ENCODE measurements at regions not wholly inside any gene's neighbourhood (a gene's known extent, or its start where the extent isn't known, plus 50 kb on each side); places are given as distances from the start of the nearest gene placed in this dataset.
A peak's percentile ranks its signal among the peaks of the same experiment; 100 is the strongest.

DNA sequence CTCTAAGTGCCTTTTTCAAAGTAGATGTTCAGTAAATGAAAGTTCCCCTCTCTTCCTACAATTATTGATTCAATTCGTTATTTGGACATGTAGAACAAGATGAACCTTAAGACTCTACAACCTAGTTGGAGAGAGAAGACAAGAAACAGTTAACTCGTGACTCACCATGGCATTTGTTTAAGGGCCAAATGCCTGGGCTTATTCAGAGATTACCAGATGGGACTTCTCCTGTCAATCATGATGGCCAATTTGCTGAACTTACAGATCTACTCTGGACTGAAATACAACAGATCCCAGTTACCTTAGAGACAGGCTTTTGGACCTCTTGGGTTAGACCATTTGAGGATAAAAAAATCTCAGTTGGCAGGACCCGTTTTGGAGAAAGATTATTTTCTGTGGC is 93.5 kb downstream of the C1orf94 start:
- H3K36me3 ChIP-seq = no peaks in the 10 kb centered on the region
- H3K4me1 ChIP-seq = no peaks in the 10 kb centered on the region
- no peak overlapping the region for H3K4me3 ChIP-seq
- no peak overlapping the region for H3K27ac ChIP-seq
- H3K27me3 ChIP-seq = 0 out of 2 replicates have a peak, but pooled peaks cover 4% of the 10 kb centered on the region
- DNase-seq = no peak
- H3K9me3 ChIP-seq (replicated peaks) = no peaks in the 10 kb centered on the region

GRCh38 chr1:34272152-34272551 is 95.4 kb downstream of the C1orf94 start:
- no peaks in the 10 kb centered on the region for H3K4me1 ChIP-seq
- 0 out of 2 replicates have a peak, but pooled peaks cover 4% of the 10 kb centered on the region for H3K27me3 ChIP-seq
- no peak overlapping the region for H3K27ac ChIP-seq
- H3K4me3 ChIP-seq = no peak overlapping the region
- no peaks in the 10 kb centered on the region for H3K36me3 ChIP-seq
- no peaks in the 10 kb centered on the region for H3K9me3 ChIP-seq (replicated peaks)
- no peak for DNase-seq

DNA sequence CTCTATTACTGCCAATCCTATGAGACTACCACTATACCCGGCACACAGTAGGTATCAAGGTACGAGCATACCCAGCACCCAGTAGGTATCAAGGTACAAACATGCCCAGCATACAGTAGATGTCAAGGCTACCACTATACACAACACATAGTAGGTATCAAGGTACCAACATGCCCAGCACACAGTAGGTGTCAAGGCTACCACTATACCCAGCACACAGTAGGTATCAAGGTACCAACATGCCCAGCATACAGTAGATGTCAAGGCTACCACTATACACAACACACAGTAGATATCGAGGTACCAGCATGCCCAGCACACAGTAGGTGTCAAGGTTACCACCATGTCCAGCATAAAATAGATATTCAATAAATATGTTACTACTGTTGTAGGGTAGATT is 98.4 kb downstream of the C1orf94 start:
- no peaks in the 10 kb centered on the region for H3K36me3 ChIP-seq
- no peaks in the 10 kb centered on the region for H3K9me3 ChIP-seq (replicated peaks)
- no peaks in the 10 kb centered on the region for H3K4me1 ChIP-seq
- no peak overlapping the region for H3K27ac ChIP-seq
- H3K4me3 ChIP-seq = no peak overlapping the region
- no peak for DNase-seq
- H3K27me3 ChIP-seq = no peaks in the 10 kb centered on the region

DNA sequence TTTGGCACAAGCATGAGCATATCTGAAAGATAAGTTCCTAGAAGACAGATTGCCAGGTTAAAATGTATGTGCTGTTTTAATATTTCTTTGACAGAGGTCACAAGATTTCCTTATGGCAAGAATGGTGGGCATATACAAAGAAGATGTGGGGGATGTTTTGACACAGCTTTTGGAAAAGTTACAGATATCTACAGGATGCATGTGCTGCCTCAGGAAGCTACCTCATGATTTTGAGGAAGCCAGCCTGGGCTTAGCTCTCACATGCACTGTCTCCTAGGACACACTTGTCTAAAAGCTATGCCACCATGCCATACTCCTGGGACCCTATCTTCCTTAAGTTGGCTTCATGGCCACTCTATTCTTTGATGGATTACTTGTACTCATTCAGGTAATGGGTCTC is 99.9 kb downstream of the C1orf94 start:
- no peaks in the 10 kb centered on the region for H3K4me1 ChIP-seq
- H3K27me3 ChIP-seq = no peaks in the 10 kb centered on the region
- H3K36me3 ChIP-seq = no peaks in the 10 kb centered on the region
- DNase-seq = no peak
- no peaks in the 10 kb centered on the region for H3K9me3 ChIP-seq (replicated peaks)
- H3K4me3 ChIP-seq = no peak overlapping the region
- no peak overlapping the region for H3K27ac ChIP-seq

DNA sequence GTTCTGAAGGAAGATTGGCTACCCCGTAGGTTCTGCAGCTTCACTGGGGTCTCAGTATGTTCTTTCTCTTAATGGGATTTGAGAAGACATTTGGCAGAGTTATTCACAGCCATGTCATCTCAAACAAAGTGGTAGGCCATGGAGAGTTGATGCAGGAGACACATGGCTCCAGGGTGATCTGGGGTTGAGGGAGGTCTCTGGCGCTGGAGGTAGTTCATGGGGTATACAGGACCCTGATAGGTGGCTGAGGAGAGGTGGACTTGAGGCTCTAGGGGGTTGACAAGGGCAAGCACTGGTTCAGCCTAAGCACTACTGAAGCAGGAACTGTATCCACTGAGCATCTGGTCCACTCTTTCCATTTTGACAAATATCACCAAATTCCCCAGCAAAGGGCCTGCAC is 100.4 kb downstream of the C1orf94 start:
- no peaks in the 10 kb centered on the region for H3K4me1 ChIP-seq
- H3K4me3 ChIP-seq = no peak overlapping the region
- no peak overlapping the region for H3K27ac ChIP-seq
- no peaks in the 10 kb centered on the region for H3K36me3 ChIP-seq
- no peaks in the 10 kb centered on the region for H3K27me3 ChIP-seq
- no peak for DNase-seq
- H3K9me3 ChIP-seq (replicated peaks) = no peaks in the 10 kb centered on the region

GRCh38 chr1:34278211-34278610 is 101.5 kb downstream of the C1orf94 start:
- Histone ChIP-seq H3K9me3 (replicated peaks) (no peaks in the 10 kb centered on the region), H3K27ac (no peak overlapping the region), H3K4me3 (no peak overlapping the region), H3K36me3 (no peaks in the 10 kb centered on the region), H3K4me1 (no peaks in the 10 kb centered on the region), H3K27me3 (no peaks in the 10 kb centered on the region)
- DNase-seq = no peak

DNA sequence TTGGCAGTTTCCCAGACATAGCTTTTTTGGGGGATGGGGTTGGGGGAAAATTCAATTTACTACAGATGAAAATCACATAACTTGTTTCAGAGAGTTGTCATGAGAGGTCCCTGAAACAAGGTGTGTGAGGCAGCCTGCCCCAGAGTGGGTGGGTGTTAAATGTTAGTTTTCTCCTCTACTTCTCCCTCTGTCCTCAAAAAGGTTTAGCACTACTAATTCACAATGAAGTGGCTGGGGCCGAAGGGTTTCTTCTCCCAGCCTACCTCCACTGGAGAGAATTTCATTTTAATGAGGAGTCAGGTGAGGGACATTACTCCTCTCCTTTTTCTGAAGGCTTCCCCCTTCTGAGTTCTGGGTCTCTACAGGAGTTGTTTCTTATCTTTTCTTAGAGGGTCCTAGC is 103.3 kb downstream of the C1orf94 start:
- Histone ChIP-seq H3K4me1 (no peaks in the 10 kb centered on the region), H3K27me3 (no peaks in the 10 kb centered on the region; the same call in 1 of the 2 replicates), H3K36me3 (no peaks in the 10 kb centered on the region), H3K27ac (no peak overlapping the region), H3K9me3 (replicated peaks) (no peaks in the 10 kb centered on the region), H3K4me3 (no peak overlapping the region)
- DNase-seq = no peak

GRCh38 chr1:34280509-34280908 is 103.8 kb downstream of the C1orf94 start:
- Histone ChIP-seq H3K36me3 (no peaks in the 10 kb centered on the region), H3K9me3 (replicated peaks) (no peaks in the 10 kb centered on the region), H3K4me3 (no peak overlapping the region), H3K27ac (no peak overlapping the region), H3K4me1 (no peaks in the 10 kb centered on the region), H3K27me3 (no peaks in the 10 kb centered on the region; the same call in 1 of the 2 replicates)
- DNase-seq = no peak

DNA sequence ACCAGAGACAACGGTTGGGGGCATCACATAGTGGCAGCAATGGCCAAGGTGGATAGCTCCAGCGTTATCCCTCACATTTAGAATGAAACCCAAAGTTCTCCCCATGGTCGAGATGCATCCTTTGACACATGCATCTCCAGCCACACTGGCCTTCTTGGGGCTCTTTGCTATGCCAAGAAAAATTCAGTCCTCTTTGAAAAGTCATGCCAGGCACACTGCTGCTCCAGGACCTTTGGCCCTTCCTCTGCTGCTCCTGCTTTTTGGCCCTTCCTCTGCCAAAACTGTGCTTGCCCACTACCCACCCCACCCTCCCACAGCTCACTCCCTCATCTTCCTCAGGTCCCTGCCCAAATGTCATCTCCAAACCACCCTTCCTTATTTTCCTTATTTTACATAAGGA is 106.4 kb downstream of the C1orf94 start:
- H3K36me3 ChIP-seq = no peaks in the 10 kb centered on the region
- no peak overlapping the region for H3K27ac ChIP-seq
- H3K9me3 ChIP-seq (replicated peaks) = no peaks in the 10 kb centered on the region
- no peak overlapping the region for H3K4me3 ChIP-seq
- no peak for DNase-seq
- peaks cover 3% of the 10 kb centered on the region; the same call in 1 of the 2 replicates for H3K27me3 ChIP-seq
- H3K4me1 ChIP-seq = no peaks in the 10 kb centered on the region

DNA sequence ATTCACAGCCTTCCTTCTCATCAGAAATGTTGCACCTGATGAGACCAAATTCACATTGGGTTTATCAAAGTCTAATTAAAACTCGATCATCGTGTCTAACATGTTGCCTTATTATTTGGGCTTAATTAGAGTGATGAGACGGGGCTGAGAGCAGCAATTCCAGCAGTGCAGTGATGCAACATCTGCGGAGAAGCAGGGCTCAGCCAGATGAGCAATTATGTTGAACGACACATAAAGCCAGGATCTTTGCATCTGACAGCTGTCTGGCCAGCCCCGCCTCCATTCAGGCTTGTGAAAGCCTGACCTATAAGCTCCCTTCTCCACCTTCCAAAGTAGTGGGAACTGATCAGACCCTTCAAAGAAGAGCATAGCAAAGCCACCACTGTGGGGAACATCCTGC is 109.8 kb downstream of the C1orf94 start:
- H3K4me1 ChIP-seq = no peaks in the 10 kb centered on the region
- peaks cover 13% of the 10 kb centered on the region; the same call in 1 of the 2 replicates for H3K27me3 ChIP-seq
- DNase-seq = peak in 1 of 2 experiments; percentile 20
- no peak overlapping the region for H3K27ac ChIP-seq
- no peaks in the 10 kb centered on the region for H3K9me3 ChIP-seq (replicated peaks)
- H3K4me3 ChIP-seq = no peak overlapping the region
- no peaks in the 10 kb centered on the region for H3K36me3 ChIP-seq

DNA sequence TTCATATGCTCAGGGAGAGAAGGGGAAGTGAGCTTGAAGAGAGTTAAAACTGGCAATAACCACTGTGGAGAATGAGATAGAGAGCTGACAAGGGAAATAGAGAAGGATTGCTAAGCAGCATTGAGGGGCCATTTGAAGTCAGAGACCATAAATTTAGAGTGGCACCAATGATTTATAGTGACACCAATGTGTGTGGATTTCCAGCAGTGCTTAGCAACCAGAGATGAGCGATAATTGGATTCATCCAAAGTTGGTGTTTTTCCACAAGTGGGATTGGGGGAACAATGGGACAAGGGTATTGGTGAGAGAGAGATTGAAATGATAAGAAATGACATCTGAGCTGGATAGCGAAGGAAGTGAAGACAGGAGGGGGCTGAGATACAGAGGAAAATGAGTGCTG is 114.1 kb downstream of the C1orf94 start:
- Histone ChIP-seq H3K27me3 (peaks cover 13% of the 10 kb centered on the region; the same call in 1 of the 2 replicates), H3K36me3 (no peaks in the 10 kb centered on the region), H3K9me3 (replicated peaks) (no peaks in the 10 kb centered on the region), H3K4me3 (no peak overlapping the region), H3K27ac (no peak overlapping the region), H3K4me1 (no peaks in the 10 kb centered on the region)
- no peak for DNase-seq

DNA sequence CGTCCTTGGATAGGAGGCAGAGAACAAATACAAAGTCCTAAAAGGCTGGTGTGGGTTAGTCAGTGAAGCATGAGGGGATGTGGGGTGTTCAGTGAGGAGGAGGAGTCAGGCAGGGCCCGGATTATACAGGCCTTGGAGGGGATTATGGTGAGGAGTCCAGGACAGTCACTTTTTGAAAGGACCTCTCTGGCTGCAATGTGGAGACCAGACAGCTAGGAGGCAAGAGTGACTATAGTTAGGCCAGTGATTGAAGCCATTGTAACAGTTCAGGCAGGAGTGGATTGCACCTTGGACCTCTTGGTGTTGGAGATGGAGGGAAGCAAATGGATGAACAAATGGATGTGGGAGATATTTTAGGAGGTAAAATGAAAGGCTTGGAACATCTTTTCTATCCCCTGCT is 115.8 kb downstream of the C1orf94 start:
- Histone ChIP-seq H3K9me3 (replicated peaks) (no peaks in the 10 kb centered on the region), H3K4me3 (no peak overlapping the region), H3K36me3 (no peaks in the 10 kb centered on the region), H3K27me3 (peaks cover 13% of the 10 kb centered on the region; the same call in 1 of the 2 replicates), H3K4me1 (no peaks in the 10 kb centered on the region), H3K27ac (no peak overlapping the region)
- DNase-seq = no peak

- H3K4me1 ChIP-seq = no peaks in the 10 kb centered on the region
- no peaks in the 10 kb centered on the region; the same call in 1 of the 2 replicates for H3K27me3 ChIP-seq
- no peak overlapping the region for H3K4me3 ChIP-seq
- no peak overlapping the region for H3K27ac ChIP-seq
- DNase-seq = no peak
- no peaks in the 10 kb centered on the region for H3K9me3 ChIP-seq (replicated peaks)
- H3K36me3 ChIP-seq = no peaks in the 10 kb centered on the region
Measured at GRCh38 chr1:34296059-34296458, 119.4 kb downstream of the C1orf94 start.

- no peak for DNase-seq
Measured at GRCh38 chr1:34302798-34303197, 126.1 kb downstream of the C1orf94 start.

DNA sequence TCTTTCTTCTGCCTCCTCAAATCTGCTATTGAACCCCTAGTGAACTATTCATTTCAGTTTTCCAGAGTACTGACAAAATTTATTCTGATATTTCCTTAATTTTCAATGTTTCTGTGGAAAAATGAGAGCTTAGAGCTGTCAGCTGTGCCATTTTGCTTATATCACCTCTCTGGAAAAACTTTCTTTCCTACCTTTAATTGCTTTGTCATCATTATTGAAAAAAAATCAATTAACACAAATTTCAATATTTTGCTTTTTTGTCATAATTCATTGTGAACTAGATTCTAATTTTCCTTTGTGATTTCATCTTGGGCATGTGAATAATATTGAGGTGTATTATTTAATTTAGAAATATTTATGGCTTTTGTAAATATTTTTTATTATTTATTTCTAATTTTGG is 126.5 kb downstream of the C1orf94 start:
- Histone ChIP-seq H3K4me3 (no peak overlapping the region), H3K9me3 (replicated peaks) (no peaks in the 10 kb centered on the region), H3K27ac (no peak overlapping the region), H3K4me1 (no peaks in the 10 kb centered on the region), H3K27me3 (no peaks in the 10 kb centered on the region), H3K36me3 (no peaks in the 10 kb centered on the region)
- no peak for DNase-seq

More at GRCh38 chr1:34302798-34303197, 126.1 kb downstream of the C1orf94 start:
- no peaks in the 10 kb centered on the region for H3K36me3 ChIP-seq
- H3K9me3 ChIP-seq (replicated peaks) = no peaks in the 10 kb centered on the region
- H3K27ac ChIP-seq = no peak overlapping the region
- no peaks in the 10 kb centered on the region for H3K4me1 ChIP-seq
- H3K4me3 ChIP-seq = no peak overlapping the region
- H3K27me3 ChIP-seq = no peaks in the 10 kb centered on the region

DNA sequence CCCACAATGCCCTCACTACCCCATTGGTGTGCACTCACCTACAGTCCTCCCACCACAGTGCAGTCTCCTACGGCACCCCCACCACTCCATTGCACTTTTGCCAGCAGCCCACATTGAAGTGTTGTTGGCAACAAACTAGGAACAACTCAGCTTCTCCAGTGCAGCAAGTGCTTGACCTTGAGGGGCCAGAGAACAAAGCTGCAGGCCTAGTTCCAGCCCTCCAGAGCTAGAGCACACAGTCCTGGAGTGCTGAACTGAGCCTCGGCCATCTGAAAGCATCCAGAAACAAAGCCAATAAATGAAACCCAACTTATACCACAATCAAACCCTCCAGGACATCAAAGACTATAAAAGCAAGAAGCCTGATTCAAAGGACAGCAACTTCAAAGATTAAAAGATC is 129.9 kb downstream of the C1orf94 start:
- H3K36me3 ChIP-seq = no peaks in the 10 kb centered on the region
- no peak overlapping the region for H3K27ac ChIP-seq
- no peak overlapping the region for H3K4me3 ChIP-seq
- H3K27me3 ChIP-seq = no peaks in the 10 kb centered on the region
- H3K9me3 ChIP-seq (replicated peaks) = no peaks in the 10 kb centered on the region; the same call in 1 of the 2 replicates
- no peak for DNase-seq
- H3K4me1 ChIP-seq = no peaks in the 10 kb centered on the region

All from SJCRH30 (cell line).